22Rv1 (cell line): ENCODE measurements at regions not wholly inside any gene's neighbourhood (a gene's known extent, or its start where the extent isn't known, plus 50 kb on each side); places are given as distances from the start of the nearest gene placed in this dataset.

ENCODE experiments used
- CTCF ChIP-seq: fragments of 450-650 bp; IDR thresholded peaks from 2 replicates; pipeline ENCODE4 v1.5.1; 2017; ENCODE audit warnings: mild to moderate bottlenecking
- ZFX ChIP-seq: fragments of 450-650 bp; IDR thresholded peaks from 2 replicates; pipeline ENCODE4 v1.6.1; 2017; ENCODE audit warnings: antibody characterized with exemption, borderline replicate concordance

GRCh38 chr20:6678101-6678500, 89.4 kb upstream of the BMP2 start:
- TF ChIP-seq CTCF: no peak
- TF ChIP-seq ZFX: no peak
